CD8-positive, alpha-beta memory T cell (primary cell): ENCODE measurements at regions not wholly inside any gene's neighbourhood (a gene's known extent, or its start where the extent isn't known, plus 50 kb on each side); places are given as distances from the start of the nearest gene placed in this dataset.

ENCODE experiments used
- CTCF ChIA-PET: fragments of 350-600 bp; sonication (Branson Sonifier 250); formaldehyde crosslinking; loops from one replicate; lab custom pipeline; 2021; ENCODE audit warnings: antibody characterized with exemption; lab: Charles Lee
- POLR2A ChIA-PET: fragments of 350-600 bp; sonication (Branson Sonifier 250); formaldehyde crosslinking; loops from one replicate; lab custom pipeline; 2021; ENCODE audit warnings: antibody characterized with exemption; lab: Charles Lee
- DNase-seq, 5 donors: peaks; one replicate each; pipeline versions ENCODE4 v3.0.0 to v3.0.0-alpha.2; 2020 to 2022; ENCODE audit warnings: mixed read lengths in 1 of 5
- H3K27ac ChIP-seq: one replicate; pipeline ENCODE4 v1.7.0; 2013; ENCODE audit warnings: low read depth, mild to moderate bottlenecking, low read length, moderate library complexity
- H3K27me3 ChIP-seq: 2 replicates; pipeline ENCODE4 v1.7.0; 2013; ENCODE audit warnings: low read length, mild to moderate bottlenecking; ENCODE audit not compliant: insufficient read depth, poor library complexity, severe bottlenecking
- H3K36me3 ChIP-seq: 2 replicates; pipeline ENCODE4 v1.7.0; 2013; ENCODE audit warnings: mild to moderate bottlenecking, low read length, moderate library complexity; ENCODE audit not compliant: insufficient read depth
- H3K4me1 ChIP-seq: 2 replicates; pipeline ENCODE4 v1.7.0; 2013; ENCODE audit warnings: mild to moderate bottlenecking, low read length, moderate library complexity; ENCODE audit not compliant: insufficient read depth
- H3K4me3 ChIP-seq: 2 replicates; pipeline ENCODE4 v1.7.0; 2013; ENCODE audit warnings: mild to moderate bottlenecking, low read length
- H3K9me3 ChIP-seq: 2 replicates; pipeline ENCODE4 v1.7.0; 2013; ENCODE audit warnings: mild to moderate bottlenecking, low read length
- H3K27ac Mint-ChIP-seq, 8 donors: one replicate each; pipeline ENCODE4 v1.8.0; 2020 to 2021; ENCODE audit warnings: mixed read lengths in 8 of 8, mild to moderate bottlenecking in 6 of 8, inconsistent platforms in 3 of 8, moderate library complexity in 3 of 8
- H3K27me3 Mint-ChIP-seq, 2 donors: one replicate each; pipeline ENCODE4 v1.8.0; 2020 to 2021; ENCODE audit warnings: mixed read lengths in 2 of 2, mild to moderate bottlenecking in 1 of 2, moderate library complexity in 1 of 2
- H3K36me3 Mint-ChIP-seq, 3 donors: one replicate each; pipeline ENCODE4 v1.8.0; 2020 to 2021; ENCODE audit warnings: mixed read lengths in 3 of 3, inconsistent platforms in 1 of 3, mild to moderate bottlenecking in 1 of 3
- H3K4me1 Mint-ChIP-seq, 3 donors: one replicate each; pipeline ENCODE4 v1.8.0; 2020 to 2021; ENCODE audit warnings: mixed read lengths in 3 of 3, inconsistent platforms in 1 of 3, mild to moderate bottlenecking in 1 of 3
- H3K4me3 Mint-ChIP-seq, 7 donors: one replicate each; pipeline ENCODE4 v1.8.0; 2020 to 2021; ENCODE audit warnings: mixed read lengths in 7 of 7, mild to moderate bottlenecking in 6 of 7, moderate library complexity in 4 of 7, inconsistent platforms in 2 of 7
- H3K9me3 Mint-ChIP-seq, 5 donors: one replicate each; pipeline ENCODE4 v1.8.0; 2020 to 2022; ENCODE audit warnings: mixed read lengths in 5 of 5, mild to moderate bottlenecking in 3 of 5, moderate library complexity in 2 of 5, inconsistent platforms in 1 of 5

DNA sequence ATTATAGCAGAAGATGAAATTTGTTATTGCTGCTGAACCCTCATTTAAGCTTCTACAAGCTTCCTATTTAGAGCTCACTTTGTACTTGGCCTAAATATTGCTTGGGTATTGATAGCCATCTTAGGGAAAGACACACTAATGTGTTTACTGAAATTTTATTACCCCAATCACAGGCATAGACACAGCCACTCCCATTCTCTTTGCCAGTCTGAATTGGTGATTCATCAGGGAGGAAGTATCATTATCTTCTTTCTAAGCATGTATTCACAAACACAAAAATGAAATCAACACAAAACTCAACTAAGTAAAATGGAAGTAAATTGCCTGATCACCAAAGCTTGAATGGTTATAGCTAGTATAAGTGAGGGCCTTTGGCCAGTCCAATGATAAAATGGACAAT lies 666.3 kb downstream of the TSN start:
- no peak overlapping the region for H3K4me3 ChIP-seq
- Mint-ChIP-seq H3K4me3 (no peak overlapping the region), H3K4me1 (no peaks in the 10 kb centered on the region), H3K9me3 (peaks cover 0 to 3% (median 0%) of the 10 kb centered on the region in 5 donors), H3K36me3 (no peaks in the 10 kb centered on the region), H3K27ac (no peak overlapping the region), H3K27me3 (no peaks in the 10 kb centered on the region)
- no peaks in the 10 kb centered on the region for H3K36me3 ChIP-seq
- H3K27ac ChIP-seq = no peak overlapping the region
- DNase-seq = no peak
- H3K9me3 ChIP-seq = no peaks in the 10 kb centered on the region
- H3K4me1 ChIP-seq = no peaks in the 10 kb centered on the region
- no peaks in the 10 kb centered on the region for H3K27me3 ChIP-seq
- POLR2A ChIA-PET = no interaction called here
- CTCF ChIA-PET = no interaction called here

DNA sequence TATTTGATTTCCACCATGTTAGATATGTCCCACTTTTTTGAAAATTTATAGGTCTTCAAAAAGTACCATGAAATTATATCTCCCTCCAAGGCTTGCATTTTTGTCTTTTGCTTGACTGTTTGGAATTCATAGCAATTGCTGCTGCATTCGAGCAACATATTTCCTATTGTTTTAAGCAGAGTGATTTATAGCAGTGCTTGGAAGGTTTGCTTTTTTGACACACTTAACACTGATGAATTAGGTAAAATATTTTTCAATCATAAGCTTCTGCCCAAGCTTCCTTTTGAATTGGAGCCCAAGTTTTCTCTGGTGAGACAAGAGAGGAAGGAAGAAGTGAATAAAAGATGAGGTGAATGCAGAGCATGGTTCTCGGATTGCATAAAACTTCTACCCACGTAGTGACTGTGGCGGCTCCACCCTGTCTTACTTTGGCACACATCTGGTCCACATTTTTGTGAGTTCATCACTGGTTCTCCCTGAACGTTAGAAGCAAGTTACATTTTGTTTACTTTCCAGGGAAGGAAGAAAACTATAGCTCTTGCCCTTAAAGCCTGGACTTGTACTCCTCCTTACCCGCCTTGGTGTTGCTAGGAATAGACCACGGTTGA lies 667.0 kb downstream of the TSN start:
- CTCF ChIA-PET = no interaction called here
- Histone ChIP-seq H3K9me3 (no peaks in the 10 kb centered on the region), H3K4me3 (no peak overlapping the region), H3K27me3 (no peaks in the 10 kb centered on the region), H3K27ac (no peak overlapping the region), H3K36me3 (no peaks in the 10 kb centered on the region), H3K4me1 (no peaks in the 10 kb centered on the region)
- Mint-ChIP-seq H3K4me1 (no peaks in the 10 kb centered on the region), H3K9me3 (peaks cover 0 to 6% (median 0%) of the 10 kb centered on the region in 5 donors), H3K27me3 (no peaks in the 10 kb centered on the region), H3K36me3 (no peaks in the 10 kb centered on the region), H3K27ac (no peak overlapping the region), H3K4me3 (no peak overlapping the region)
- no peak for DNase-seq
- POLR2A ChIA-PET = no interaction called here

DNA sequence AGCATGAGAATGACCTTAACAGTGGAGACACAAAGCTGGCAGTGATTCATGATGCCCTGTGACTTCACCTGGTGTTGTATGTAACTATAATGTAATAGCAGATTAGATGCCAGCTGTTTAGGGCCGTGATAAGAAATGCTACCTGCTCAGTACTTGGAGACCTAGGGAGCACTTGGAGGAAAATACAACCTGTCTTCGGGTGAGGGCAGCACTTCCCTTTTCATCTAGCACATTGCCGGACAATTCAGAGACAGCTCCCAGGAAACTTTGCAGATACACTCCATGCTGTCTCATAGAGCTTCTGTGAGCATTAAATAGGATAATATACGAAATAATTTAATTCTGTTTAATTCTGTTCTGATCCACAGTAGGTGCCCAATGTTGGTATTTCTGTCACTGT lies 668.5 kb downstream of the TSN start:
- Mint-ChIP-seq H3K27me3 (no peaks in the 10 kb centered on the region), H3K9me3 (peaks cover 0 to 3% (median 0%) of the 10 kb centered on the region in 5 donors), H3K27ac (no peak overlapping the region), H3K4me1 (no peaks in the 10 kb centered on the region), H3K4me3 (no peak overlapping the region), H3K36me3 (no peaks in the 10 kb centered on the region)
- no peak overlapping the region for H3K27ac ChIP-seq
- no peaks in the 10 kb centered on the region for H3K27me3 ChIP-seq
- ChIA-PET POLR2A (no interaction called here), CTCF (no interaction called here)
- no peaks in the 10 kb centered on the region for H3K4me1 ChIP-seq
- no peaks in the 10 kb centered on the region for H3K9me3 ChIP-seq
- H3K36me3 ChIP-seq = no peaks in the 10 kb centered on the region
- DNase-seq = no peak
- H3K4me3 ChIP-seq = no peak overlapping the region

DNA sequence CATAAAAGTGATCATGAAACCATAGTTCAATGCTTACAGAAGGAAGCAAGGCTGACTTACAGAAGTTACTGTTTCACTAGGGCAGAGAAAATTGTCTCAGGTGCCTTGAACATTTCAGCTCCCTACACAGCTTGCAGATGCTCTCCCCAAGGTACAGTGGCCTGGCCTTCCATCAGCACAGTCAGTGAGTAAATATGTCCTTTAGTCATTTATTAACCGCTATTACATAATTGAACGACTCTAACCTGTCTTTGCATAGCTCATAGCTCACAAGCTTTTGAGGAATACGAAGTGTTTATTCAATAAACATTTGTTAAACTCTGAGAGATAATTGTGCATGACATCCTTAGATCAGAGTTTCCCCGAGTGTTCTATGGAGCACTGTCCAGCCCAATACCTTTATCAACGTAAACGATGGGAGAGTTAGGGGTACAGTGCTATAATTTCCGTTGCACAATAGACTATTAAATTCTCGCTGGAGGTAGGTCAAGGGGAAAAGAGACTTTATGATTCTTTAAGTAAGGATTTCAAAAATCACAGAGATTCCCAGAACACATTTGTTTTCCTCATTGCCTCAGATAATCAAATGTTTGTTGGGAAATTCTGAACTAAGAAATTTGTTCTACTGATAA lies 677.8 kb downstream of the TSN start:
- CTCF ChIA-PET = no interaction called here
- no peak overlapping the region for H3K27ac Mint-ChIP-seq

DNA sequence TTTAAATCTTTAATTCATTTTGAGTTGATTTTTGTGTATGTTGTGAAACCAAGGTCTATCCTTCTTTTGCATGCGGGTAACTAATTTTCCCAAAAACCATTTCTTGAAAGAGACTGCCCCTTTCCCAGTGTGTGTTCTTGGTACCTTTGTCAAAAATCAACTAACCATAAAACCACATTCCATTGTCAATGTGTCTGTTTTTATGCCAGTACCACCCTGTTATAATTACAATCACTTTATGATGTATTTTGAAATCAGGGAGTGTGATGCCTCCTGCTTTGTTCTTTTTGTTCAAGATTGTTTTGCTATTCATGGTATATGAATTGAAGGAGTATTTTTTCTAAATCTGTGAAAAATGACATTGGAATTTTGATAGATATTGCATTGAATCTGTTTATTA lies 689.6 kb downstream of the TSN start:
- H3K4me3 ChIP-seq = no peak overlapping the region
- H3K9me3 ChIP-seq = no peaks in the 10 kb centered on the region
- no peak overlapping the region for H3K27ac Mint-ChIP-seq
- no peaks in the 10 kb centered on the region for H3K27me3 ChIP-seq
- peaks cover 0 to 2% of the 10 kb centered on the region in 2 donors for H3K27me3 Mint-ChIP-seq
- ChIA-PET CTCF (no interaction called here), POLR2A (no interaction called here)
- no peak for DNase-seq
- H3K4me3 Mint-ChIP-seq = no peak overlapping the region
- H3K4me1 Mint-ChIP-seq = no peaks in the 10 kb centered on the region
- H3K36me3 ChIP-seq = no peaks in the 10 kb centered on the region
- H3K36me3 Mint-ChIP-seq = no peaks in the 10 kb centered on the region
- peaks cover 2 to 8% (median 6%) of the 10 kb centered on the region in 5 donors for H3K9me3 Mint-ChIP-seq
- no peak overlapping the region for H3K27ac ChIP-seq
- H3K4me1 ChIP-seq = no peaks in the 10 kb centered on the region

More for the DNA sequence above, 677.8 kb downstream of the TSN start:
- Histone ChIP-seq H3K9me3 (no peaks in the 10 kb centered on the region), H3K27ac (no peak overlapping the region), H3K4me3 (no peak overlapping the region), H3K36me3 (no peaks in the 10 kb centered on the region), H3K27me3 (no peaks in the 10 kb centered on the region), H3K4me1 (no peaks in the 10 kb centered on the region)
- no peaks in the 10 kb centered on the region for H3K36me3 Mint-ChIP-seq
- DNase-seq = no peak
- no peaks in the 10 kb centered on the region for H3K27me3 Mint-ChIP-seq
- H3K4me3 Mint-ChIP-seq = no peak overlapping the region
- H3K9me3 Mint-ChIP-seq = peaks cover 0 to 7% (median 3%) of the 10 kb centered on the region in 5 donors
- no peaks in the 10 kb centered on the region for H3K4me1 Mint-ChIP-seq
- POLR2A ChIA-PET = no interaction called here

DNA sequence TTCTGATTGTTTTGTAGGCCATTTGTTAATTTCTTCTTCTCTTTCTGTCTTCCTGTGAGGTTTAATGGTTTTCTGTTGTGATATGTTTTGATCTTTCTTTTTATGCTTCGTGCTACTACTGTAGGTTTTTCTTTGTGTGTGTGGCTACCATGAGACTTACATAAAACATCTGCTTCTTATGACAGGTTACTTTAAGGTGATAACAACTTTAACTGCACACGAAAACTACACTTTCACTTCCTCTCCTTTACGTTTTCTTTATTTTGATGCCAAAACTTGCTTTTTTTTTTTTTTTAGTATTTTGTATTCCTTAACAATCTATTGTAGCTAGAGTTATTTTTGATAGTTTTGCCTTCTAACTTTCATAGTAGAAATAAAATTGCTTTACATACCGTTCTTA lies 691.3 kb downstream of the TSN start:
- Mint-ChIP-seq H3K4me3 (no peak overlapping the region), H3K4me1 (no peaks in the 10 kb centered on the region), H3K27me3 (peaks cover 0 to 2% of the 10 kb centered on the region in 2 donors), H3K27ac (no peak overlapping the region), H3K9me3 (peaks cover 2 to 11% (median 6%) of the 10 kb centered on the region in 5 donors), H3K36me3 (no peaks in the 10 kb centered on the region)
- no peak overlapping the region for H3K27ac ChIP-seq
- H3K27me3 ChIP-seq = no peaks in the 10 kb centered on the region
- ChIA-PET CTCF (no interaction called here), POLR2A (no interaction called here)
- H3K4me3 ChIP-seq = no peak overlapping the region
- no peaks in the 10 kb centered on the region for H3K36me3 ChIP-seq
- no peaks in the 10 kb centered on the region for H3K9me3 ChIP-seq
- no peaks in the 10 kb centered on the region for H3K4me1 ChIP-seq
- no peak for DNase-seq

DNA sequence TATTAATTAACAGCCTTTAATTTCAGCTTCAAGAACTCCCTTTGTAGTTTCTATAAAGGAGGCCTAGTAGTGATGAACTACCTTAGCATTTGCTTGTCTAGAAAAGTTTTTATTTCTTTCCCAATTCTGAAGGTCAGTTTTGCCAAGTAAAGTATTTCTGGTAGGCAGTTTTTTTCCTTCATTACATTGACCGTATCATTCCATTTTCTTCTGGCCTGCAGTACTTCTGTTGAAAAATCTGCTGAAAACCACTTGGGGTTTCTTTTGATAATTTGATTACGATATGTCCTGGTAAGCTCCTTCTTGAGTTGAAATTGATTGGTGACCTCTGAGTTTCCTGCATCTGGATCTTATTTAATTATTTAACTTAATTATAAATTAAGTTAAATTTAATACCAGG lies 691.8 kb downstream of the TSN start:
- Histone ChIP-seq H3K27ac (no peak overlapping the region), H3K4me3 (no peak overlapping the region), H3K36me3 (no peaks in the 10 kb centered on the region), H3K27me3 (no peaks in the 10 kb centered on the region), H3K9me3 (no peaks in the 10 kb centered on the region), H3K4me1 (no peaks in the 10 kb centered on the region)
- ChIA-PET POLR2A (no interaction called here), CTCF (no interaction called here)
- peaks cover 0 to 2% of the 10 kb centered on the region in 2 donors for H3K27me3 Mint-ChIP-seq
- no peak overlapping the region for H3K27ac Mint-ChIP-seq
- peaks cover 2 to 11% (median 6%) of the 10 kb centered on the region in 5 donors for H3K9me3 Mint-ChIP-seq
- H3K4me3 Mint-ChIP-seq = no peak overlapping the region
- DNase-seq = no peak
- no peaks in the 10 kb centered on the region for H3K4me1 Mint-ChIP-seq
- no peaks in the 10 kb centered on the region for H3K36me3 Mint-ChIP-seq

DNA sequence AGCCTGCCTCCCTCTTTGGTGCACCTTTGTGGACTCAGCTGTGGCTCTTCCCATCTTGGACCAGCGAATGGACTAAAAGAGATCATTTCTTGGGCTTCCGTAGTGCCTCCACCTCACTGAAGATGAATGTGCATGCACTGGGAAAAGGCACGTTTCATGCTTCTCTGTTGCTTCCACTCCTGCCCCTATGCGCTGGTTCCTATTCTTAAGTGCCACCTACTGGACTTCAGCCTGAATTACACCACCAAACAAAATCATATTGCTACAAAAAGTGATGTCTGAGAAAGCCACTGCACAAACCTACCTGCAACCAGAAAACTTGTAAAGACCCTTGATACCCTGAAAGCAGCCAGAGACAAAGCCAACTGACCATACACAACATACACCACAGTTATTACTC lies 695.6 kb downstream of the TSN start:
- H3K27me3 Mint-ChIP-seq = peaks cover 0 to 2% of the 10 kb centered on the region in 2 donors
- H3K9me3 Mint-ChIP-seq = peaks cover 6 to 20% (median 12%) of the 10 kb centered on the region in 5 donors
- H3K36me3 ChIP-seq = no peaks in the 10 kb centered on the region
- H3K4me1 Mint-ChIP-seq = no peaks in the 10 kb centered on the region
- H3K27ac ChIP-seq = no peak overlapping the region
- H3K27me3 ChIP-seq = no peaks in the 10 kb centered on the region
- ChIA-PET POLR2A (no interaction called here), CTCF (no interaction called here)
- H3K9me3 ChIP-seq = no peaks in the 10 kb centered on the region
- no peaks in the 10 kb centered on the region for H3K36me3 Mint-ChIP-seq
- no peak overlapping the region for H3K4me3 Mint-ChIP-seq
- no peaks in the 10 kb centered on the region for H3K4me1 ChIP-seq
- H3K4me3 ChIP-seq = no peak overlapping the region
- DNase-seq = no peak
- no peak overlapping the region for H3K27ac Mint-ChIP-seq
